ENCODE measurements at regions not wholly inside any gene's neighbourhood (a gene's known extent, or its start where the extent isn't known, plus 50 kb on each side); places are given as distances from the start of the nearest gene placed in this dataset.

GRCh38 chr1:208501542-208501941, 257.4 kb upstream of the PLXNA2 start:
- intact Hi-C loops (cut with DNase I), result loop anchor here (5.0 kb wide), 1 partner anchor 76 kb away; no protein-coding TSS in a partner anchor
- DNase-seq (ENCODE audit: low spot score), result no peak

GRCh38 chr1:208503787-208504186, 259.6 kb upstream of the PLXNA2 start:
- intact Hi-C loops (cut with DNase I), result loop anchor here (5.0 kb wide), 1 partner anchor 74 kb away; no protein-coding TSS in a partner anchor
- no peak for DNase-seq (ENCODE audit: low spot score)

GRCh38 chr1:208506812-208507211, 262.6 kb upstream of the PLXNA2 start:
- intact Hi-C loops (cut with DNase I), result no loop called here
- no peak for DNase-seq (ENCODE audit: low spot score)

- intact Hi-C loops (cut with DNase I), result no loop called here
- DNase-seq (ENCODE audit: low spot score), result no peak
Observed at GRCh38 chr1:208509072-208509471, 264.9 kb upstream of the PLXNA2 start.

- intact Hi-C loops (cut with DNase I), result no loop called here
- no peak for DNase-seq (ENCODE audit: low spot score)
Observed at GRCh38 chr1:208510192-208510952, 266.2 kb upstream of the PLXNA2 start.

- DNase-seq (ENCODE audit: low spot score), result no peak
- intact Hi-C loops (cut with DNase I), result no loop called here
Observed at GRCh38 chr1:208511242-208511860, 267.2 kb upstream of the PLXNA2 start.

- no peak for DNase-seq (ENCODE audit: low spot score)
- intact Hi-C loops (cut with DNase I), result no loop called here
Observed at GRCh38 chr1:208513799-208514198, 269.6 kb upstream of the PLXNA2 start.

GRCh38 chr1:208515129-208515528, 270.9 kb upstream of the PLXNA2 start:
- intact Hi-C loops (cut with DNase I), result no loop called here
- DNase-seq (ENCODE audit: low spot score), result no peak

GRCh38 chr1:208516780-208517179, 272.6 kb upstream of the PLXNA2 start:
- intact Hi-C loops (cut with DNase I), result no loop called here
- no peak for DNase-seq (ENCODE audit: low spot score)

- DNase-seq (ENCODE audit: low spot score), result no peak
- intact Hi-C loops (cut with DNase I), result no loop called here
Observed at GRCh38 chr1:208520438-208521099, 276.4 kb upstream of the PLXNA2 start.

GRCh38 chr1:208521534-208521933, 277.4 kb upstream of the PLXNA2 start:
- intact Hi-C loops (cut with DNase I), result no loop called here

GRCh38 chr1:208523007-208523406, 278.8 kb upstream of the PLXNA2 start:
- intact Hi-C loops (cut with DNase I), result no loop called here
- DNase-seq (ENCODE audit: low spot score), result no peak

More at GRCh38 chr1:208521534-208521933, 277.4 kb upstream of the PLXNA2 start:
- DNase-seq (ENCODE audit: low spot score), result no peak

- DNase-seq (ENCODE audit: low spot score), result no peak
Observed at GRCh38 chr1:208524376-208524775, 280.2 kb upstream of the PLXNA2 start.

GRCh38 chr1:208524925-208525324, 280.7 kb upstream of the PLXNA2 start:
- DNase-seq (ENCODE audit: low spot score), result no peak
- intact Hi-C loops (cut with DNase I), result no loop called here

More at GRCh38 chr1:208524376-208524775, 280.2 kb upstream of the PLXNA2 start:
- intact Hi-C loops (cut with DNase I), result no loop called here

- intact Hi-C loops (cut with DNase I), result no loop called here
- DNase-seq (ENCODE audit: low spot score), result no peak
Observed at GRCh38 chr1:208525417-208525816, 281.2 kb upstream of the PLXNA2 start.

- no peak for DNase-seq (ENCODE audit: low spot score)
- intact Hi-C loops (cut with DNase I), result no loop called here
Observed at GRCh38 chr1:208526613-208527125, 282.5 kb upstream of the PLXNA2 start.

- DNase-seq (ENCODE audit: low spot score), result no peak
- intact Hi-C loops (cut with DNase I), result no loop called here
Observed at GRCh38 chr1:208527156-208527555, 283.0 kb upstream of the PLXNA2 start.

GRCh38 chr1:208528578-208529240, 284.5 kb upstream of the PLXNA2 start:
- intact Hi-C loops (cut with DNase I), result no loop called here

GRCh38 chr1:208531003-208531750, 287.0 kb upstream of the PLXNA2 start:
- intact Hi-C loops (cut with DNase I), result no loop called here
- DNase-seq (ENCODE audit: low spot score), result no peak

More at GRCh38 chr1:208528578-208529240, 284.5 kb upstream of the PLXNA2 start:
- DNase-seq (ENCODE audit: low spot score), result no peak

Data from cardiac septum (tissue), 1 donor.